C1 segment of cervical spinal cord (tissue), 14 donors: ENCODE measurements at regions not wholly inside any gene's neighbourhood (a gene's known extent, or its start where the extent isn't known, plus 50 kb on each side); places are given as distances from the start of the nearest gene placed in this dataset.
A peak's percentile ranks its signal among the peaks of the same experiment; 100 is the strongest.

ENCODE experiments used
- DNase-seq, 14 donors: peaks; one replicate each; lab custom pipeline; 2025; lab: John Stamatoyannopoulos, UW

GRCh38 chrX:22325096-22325495 is 52.4 kb downstream of the CBLL2 start:
- DNase-seq = no peak

DNA sequence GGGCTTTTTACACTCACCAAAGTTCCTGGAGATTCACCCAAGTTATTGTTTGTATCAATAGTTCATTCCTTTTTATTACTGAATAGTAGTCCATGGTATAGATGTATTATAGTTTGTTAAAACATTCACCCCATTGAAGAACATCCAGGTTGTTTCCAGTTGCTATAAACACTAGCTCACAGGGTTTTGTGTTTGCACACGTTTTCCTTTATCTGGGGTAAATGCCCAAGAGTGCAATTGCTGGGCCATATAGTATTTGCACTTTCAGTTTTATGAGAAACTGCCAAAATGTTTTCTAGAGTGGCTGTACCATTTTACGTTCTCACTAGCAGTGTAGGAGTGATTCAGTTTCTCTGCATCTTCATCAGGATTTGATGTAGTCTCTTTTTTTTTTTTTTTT is 57.1 kb downstream of the CBLL2 start:
- no peak for DNase-seq

DNA sequence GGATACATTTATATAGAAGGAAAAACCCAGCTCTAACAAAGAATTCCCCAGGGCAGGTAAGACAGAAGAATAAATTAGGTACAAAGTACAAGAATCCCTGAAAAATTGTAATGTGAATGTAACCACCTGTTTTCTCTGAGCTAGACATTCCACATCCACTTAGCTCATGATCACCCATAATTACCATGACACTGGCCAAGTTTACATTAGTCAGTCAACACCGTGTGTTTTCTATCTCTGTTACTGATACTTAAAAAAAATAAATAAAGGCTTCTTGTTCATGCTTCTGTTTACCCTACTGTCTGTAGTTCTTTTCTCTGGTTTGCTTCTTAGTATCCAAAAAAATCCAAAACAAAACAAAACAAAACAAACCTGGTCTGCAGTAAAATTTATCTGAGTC is 66.0 kb downstream of the CBLL2 start:
- no peak for DNase-seq

DNA sequence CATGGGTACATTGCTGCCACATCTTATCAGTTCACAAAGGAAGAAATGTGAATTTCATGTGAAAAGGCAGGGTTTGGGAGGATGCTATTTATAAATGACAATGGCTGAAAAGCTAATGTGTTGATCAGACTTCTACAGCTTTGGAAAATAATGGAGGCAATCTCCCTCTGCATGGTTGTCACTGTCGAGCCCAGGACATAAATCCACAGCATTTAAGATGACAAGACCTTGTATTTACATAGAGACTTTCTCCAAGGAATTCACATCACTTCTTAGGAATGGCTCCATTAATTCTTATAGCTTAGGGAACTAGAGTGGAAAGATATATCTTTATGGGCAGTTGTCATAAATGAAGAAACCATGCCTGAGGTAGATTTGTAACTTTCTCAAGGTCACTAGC is 66.7 kb downstream of the CBLL2 start:
- DNase-seq = no peak

DNA sequence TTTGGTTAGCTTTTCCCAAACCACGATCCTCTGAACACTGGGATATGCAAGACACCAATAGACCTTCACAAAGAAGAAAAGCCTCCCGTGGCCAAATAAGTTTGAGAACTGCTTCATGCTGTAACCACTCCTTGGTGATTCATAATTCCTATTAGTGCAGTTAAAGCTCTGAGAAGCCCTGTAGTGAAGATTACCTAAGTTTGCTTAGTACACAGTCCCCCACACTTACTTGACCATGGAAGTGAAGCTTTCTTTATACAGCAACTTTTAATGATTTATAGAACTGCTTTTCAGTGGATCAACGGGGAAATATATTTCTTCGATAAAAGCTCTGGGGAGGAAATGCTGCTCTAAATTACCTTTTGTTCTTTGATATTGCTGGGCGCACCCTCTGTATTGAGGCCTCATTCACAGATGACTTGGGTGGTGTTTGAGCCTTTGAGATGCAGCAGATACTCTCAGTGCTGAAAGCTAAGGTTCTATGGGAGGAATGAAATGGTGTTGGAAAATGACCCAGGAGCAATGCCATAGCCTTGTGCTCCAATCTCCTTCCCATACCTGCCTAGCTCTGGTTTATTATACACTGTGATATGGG is 67.4 kb downstream of the CBLL2 start:
- no peak for DNase-seq

- DNase-seq = no peak
These were observed 70.5 kb downstream of the CBLL2 start for GRCh38 chrX:22343192-22343591.

DNA sequence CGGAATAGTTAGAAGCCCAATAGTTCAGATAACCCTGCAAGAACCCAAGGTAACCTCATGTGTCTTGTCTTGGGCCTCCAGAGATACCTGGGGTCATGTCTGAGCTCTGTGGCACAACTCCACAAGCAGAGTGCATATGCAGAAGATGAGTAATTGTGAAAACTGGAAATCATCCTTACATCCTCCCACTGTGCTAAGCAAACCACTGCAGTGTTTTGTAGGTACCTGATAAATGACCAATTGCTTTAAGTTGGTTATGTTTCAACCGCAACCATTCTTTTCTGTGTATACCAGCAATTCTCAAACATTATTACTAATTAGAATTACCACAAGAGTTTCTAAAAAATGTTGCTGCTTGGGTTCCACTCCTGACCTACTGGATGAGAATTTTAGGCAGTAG is 73.2 kb downstream of the CBLL2 start:
- no peak for DNase-seq

- DNase-seq = no peak
These were observed 74.8 kb downstream of the CBLL2 start for GRCh38 chrX:22347491-22347890.

DNA sequence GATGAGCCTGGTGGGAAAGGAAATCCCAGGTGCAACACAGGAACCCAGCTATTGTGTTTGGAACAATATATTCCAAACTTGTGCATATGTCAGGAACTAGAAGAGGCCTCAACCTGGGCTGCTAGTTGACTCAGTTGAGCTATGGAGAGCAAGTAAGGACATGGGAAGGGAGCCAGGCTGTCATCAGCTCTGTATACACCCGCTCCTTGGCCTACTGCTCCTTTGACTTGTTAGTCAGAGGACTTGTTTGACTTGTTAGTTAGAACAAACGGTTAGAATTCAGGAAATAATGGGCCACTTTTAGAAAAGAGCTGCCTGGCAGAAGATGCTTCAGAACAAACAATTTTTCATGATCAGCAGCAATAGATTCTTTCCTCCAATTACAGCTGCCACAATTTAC is 76.4 kb downstream of the CBLL2 start:
- DNase-seq = no peak

GRCh38 chrX:22351076-22351475 is 78.4 kb downstream of the CBLL2 start:
- no peak for DNase-seq

DNA sequence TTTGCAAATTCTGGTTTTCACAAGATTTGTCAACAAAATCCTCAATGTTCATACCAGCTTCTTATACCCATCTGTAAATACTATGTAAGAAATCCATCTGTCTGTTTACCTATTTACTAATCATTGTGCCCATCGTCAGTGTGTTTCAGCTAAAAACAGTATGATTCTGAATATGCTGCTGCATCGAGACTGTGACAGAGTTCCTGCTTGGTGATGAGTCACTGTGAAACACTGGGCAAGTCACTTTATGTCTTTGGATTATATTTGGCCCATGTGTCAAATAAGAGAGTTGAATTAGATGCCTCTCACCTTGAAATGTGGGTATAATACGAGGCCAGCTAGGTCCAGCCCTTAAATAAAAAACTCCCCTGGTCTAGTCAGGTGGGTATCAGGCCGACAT is 79.3 kb downstream of the CBLL2 start:
- DNase-seq = no peak

- no peak for DNase-seq
These were observed 84.9 kb downstream of the CBLL2 start for GRCh38 chrX:22357621-22358020.

DNA sequence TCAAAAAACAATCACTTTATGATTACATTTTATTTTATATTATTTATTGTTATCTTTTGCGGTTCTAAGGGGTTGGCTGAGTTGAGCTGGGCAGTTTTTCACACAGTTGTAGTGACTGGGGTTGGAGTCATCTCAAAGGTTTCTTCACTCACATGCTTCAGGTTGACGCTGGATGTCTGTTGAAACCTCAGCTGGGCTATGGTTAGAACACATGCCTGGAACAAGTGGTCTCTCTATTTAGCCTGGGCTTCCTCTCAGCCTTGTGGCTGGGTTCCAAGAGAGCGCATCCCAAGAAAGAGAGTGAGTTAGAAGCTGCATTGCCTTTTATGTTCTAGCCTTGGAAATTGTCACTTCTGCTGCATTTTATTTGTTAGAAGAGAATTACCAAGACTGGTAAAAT is 87.4 kb downstream of the CBLL2 start:
- DNase-seq = no peak

DNA sequence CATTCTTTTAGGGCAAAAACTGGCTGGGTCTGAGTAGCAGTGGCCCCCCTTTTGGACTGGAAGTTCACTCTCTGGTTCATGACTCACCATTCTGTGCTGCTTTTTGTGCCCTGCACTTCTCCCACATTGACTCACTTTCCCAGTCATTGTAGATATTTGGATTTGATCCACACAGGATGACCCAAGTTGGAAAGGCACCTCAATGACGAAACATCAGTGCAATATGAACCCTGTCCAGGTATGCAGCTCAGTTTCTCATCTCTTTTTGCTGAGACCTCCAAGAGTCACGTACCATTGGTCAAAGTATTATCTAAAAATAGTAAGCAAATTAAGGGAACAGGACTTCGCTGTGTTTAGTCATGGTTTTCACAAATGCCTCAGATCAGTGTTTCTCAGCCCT is 92.7 kb downstream of the CBLL2 start:
- peak in 1 of 14 donors; percentile 1 for DNase-seq

- DNase-seq = no peak
These were observed 93.5 kb downstream of the CBLL2 start for GRCh38 chrX:22366166-22366702.

DNA sequence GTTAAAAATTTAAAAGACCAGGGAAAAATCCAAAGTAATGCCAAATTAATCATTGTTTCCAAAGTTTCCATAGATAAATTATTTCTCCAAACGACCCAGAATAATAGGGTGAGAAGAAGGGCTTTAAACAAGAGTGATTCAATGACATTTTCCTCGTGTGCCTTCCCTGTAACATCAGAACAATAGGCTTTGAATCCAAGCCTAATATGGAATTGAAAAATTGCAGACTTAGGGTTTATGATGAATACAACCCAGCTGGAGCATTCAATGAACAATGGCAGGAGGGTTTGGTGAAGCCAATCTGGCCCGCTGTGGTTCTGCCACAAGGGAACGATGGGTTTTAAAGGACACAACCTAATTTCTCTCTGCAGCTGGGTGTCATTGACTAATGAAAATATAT is 94.2 kb downstream of the CBLL2 start:
- DNase-seq = no peak

GRCh38 chrX:22373094-22373493 is 100.4 kb downstream of the CBLL2 start:
- DNase-seq = no peak

- no peak for DNase-seq
These were observed 101.1 kb downstream of the CBLL2 start for GRCh38 chrX:22373766-22374165.

- DNase-seq = no peak
These were observed 103.7 kb downstream of the CBLL2 start for GRCh38 chrX:22376369-22376768.

GRCh38 chrX:22378296-22378695 is 105.6 kb downstream of the CBLL2 start:
- DNase-seq = no peak

GRCh38 chrX:22383988-22384387 is 111.3 kb downstream of the CBLL2 start:
- no peak for DNase-seq

- no peak for DNase-seq
These were observed 117.0 kb downstream of the CBLL2 start for GRCh38 chrX:22389556-22390179.

DNA sequence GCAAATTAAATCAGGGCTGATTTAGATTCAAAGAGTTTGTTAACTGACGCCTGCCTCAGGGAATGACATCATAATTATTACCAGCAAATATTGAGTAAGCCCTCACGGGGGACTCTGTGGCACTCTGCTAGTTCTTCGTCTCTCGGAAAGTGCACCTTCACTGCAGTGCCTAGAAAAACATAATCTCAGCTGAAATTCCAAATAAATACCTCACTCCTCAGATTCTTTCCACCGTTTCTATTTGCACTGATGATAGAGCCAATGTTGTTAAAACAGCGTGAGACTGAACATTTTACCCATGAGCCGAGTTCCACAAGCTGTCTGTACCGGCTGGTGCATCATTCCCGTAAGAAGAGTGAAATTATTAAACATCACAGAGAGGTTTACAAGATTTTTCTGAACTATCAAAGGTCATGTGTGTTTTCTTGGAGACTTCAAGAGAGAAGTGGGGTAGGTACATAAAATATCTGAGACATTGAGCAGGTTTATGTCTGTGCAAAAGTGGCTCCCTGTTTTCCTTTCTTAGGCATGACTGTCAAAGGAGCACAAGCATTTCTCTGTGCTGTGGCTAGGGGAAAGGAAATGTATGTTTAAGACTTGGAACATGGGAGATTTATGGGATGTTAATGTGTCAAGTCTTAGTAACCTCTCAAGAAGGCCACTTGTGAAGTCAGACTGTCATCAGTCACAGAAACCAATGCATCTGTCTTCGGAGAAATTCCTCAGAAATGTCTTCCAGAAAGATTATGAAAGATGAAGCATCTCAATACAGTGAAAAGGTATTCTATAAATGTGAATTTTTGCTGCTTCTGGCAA is 119.6 kb downstream of the CBLL2 start:
- peak in 1 of 14 donors; percentile 22 for DNase-seq
